ENCODE measurements at regions not wholly inside any gene's neighbourhood (a gene's known extent, or its start where the extent isn't known, plus 50 kb on each side); places are given as distances from the start of the nearest gene placed in this dataset.

- H3K36me3 ChIP-seq (ENCODE audit: control insufficient read depth in 2 of 3, insufficient read depth in 3 of 3, low read length in 3 of 3): no peaks in the 10 kb centered on the region
- intact Hi-C loops (cut with DNase I): no loop called here
- no peaks in the 10 kb centered on the region for H3K9me3 ChIP-seq (ENCODE audit: control insufficient read depth in 2 of 3, insufficient read depth in 1 of 3, low read length in 3 of 3)
- TF ChIP-seq, protein P1, sequence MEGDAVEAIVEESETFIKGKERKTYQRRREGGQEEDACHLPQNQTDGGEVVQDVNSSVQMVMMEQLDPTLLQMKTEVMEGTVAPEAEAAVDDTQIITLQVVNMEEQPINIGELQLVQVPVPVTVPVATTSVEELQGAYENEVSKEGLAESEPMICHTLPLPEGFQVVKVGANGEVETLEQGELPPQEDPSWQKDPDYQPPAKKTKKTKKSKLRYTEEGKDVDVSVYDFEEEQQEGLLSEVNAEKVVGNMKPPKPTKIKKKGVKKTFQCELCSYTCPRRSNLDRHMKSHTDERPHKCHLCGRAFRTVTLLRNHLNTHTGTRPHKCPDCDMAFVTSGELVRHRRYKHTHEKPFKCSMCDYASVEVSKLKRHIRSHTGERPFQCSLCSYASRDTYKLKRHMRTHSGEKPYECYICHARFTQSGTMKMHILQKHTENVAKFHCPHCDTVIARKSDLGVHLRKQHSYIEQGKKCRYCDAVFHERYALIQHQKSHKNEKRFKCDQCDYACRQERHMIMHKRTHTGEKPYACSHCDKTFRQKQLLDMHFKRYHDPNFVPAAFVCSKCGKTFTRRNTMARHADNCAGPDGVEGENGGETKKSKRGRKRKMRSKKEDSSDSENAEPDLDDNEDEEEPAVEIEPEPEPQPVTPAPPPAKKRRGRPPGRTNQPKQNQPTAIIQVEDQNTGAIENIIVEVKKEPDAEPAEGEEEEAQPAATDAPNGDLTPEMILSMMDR (IDR thresholded peaks at IDR 0.05; ENCODE audit: borderline replicate concordance, extremely low read depth, insufficient read depth): no peak
- H3K9ac ChIP-seq (ENCODE audit: low read length in 3 of 3): no peak overlapping the region
- H3K4me3 ChIP-seq (ENCODE audit: low read length in 3 of 3): no peak overlapping the region
- no peak overlapping the region for H3K27ac ChIP-seq (ENCODE audit: low read depth in 2 of 2, low read length in 2 of 2)
- FAIRE-seq (no peak), DNase-seq (no peak)
- no peaks in the 10 kb centered on the region for H3K27me3 ChIP-seq (ENCODE audit: control insufficient read depth, insufficient read depth, low read length)
- H3K4me1 ChIP-seq (ENCODE audit: control insufficient read depth in 2 of 3, insufficient read depth in 2 of 3, low read depth in 1 of 3, low read length in 3 of 3): no peaks in the 10 kb centered on the region
Observed at GRCh38 chr5:155068616-155069100, 55.1 kb downstream of the KIF4B start.

DNA sequence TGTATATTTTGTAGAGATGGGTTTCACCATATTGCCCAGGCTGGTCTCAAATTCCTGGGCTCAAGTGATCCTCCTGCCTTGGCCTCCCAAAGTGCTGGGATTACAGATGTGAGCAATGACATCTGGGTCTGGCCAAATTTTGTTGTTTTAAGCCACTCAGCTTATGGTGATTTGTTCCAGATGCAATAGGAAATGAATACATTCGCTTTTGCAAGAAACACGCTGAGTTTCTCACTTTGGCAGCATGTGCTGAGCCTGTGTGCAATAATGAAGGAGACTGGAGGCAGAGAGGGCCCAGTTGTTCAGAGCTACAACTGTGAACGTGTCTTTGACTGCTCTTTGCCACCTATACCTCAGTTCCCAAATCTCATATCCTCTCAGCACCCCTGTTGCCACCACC lies 56.4 kb downstream of the KIF4B start:
- DNase-seq: no peak
- TF ChIP-seq, protein P1 (IDR thresholded peaks at IDR 0.05; ENCODE audit: borderline replicate concordance, extremely low read depth, insufficient read depth): no peak
- no peak overlapping the region for H3K27ac ChIP-seq (ENCODE audit: low read depth in 2 of 2, low read length in 2 of 2)
- H3K27me3 ChIP-seq (ENCODE audit: control insufficient read depth, insufficient read depth, low read length): no peaks in the 10 kb centered on the region
- H3K4me1 ChIP-seq (ENCODE audit: control insufficient read depth in 2 of 3, insufficient read depth in 2 of 3, low read depth in 1 of 3, low read length in 3 of 3): no peaks in the 10 kb centered on the region
- no peak overlapping the region for H3K4me3 ChIP-seq (ENCODE audit: low read length in 3 of 3)
- intact Hi-C loops (cut with DNase I): no loop called here
- no peaks in the 10 kb centered on the region for H3K36me3 ChIP-seq (ENCODE audit: control insufficient read depth in 2 of 3, insufficient read depth in 3 of 3, low read length in 3 of 3)
- no peak overlapping the region for H3K9ac ChIP-seq (ENCODE audit: low read length in 3 of 3)
- no peak for FAIRE-seq
- no peaks in the 10 kb centered on the region for H3K9me3 ChIP-seq (ENCODE audit: control insufficient read depth in 2 of 3, insufficient read depth in 1 of 3, low read length in 3 of 3)

- FAIRE-seq: no peak
- intact Hi-C loops (cut with DNase I): no loop called here
- no peaks in the 10 kb centered on the region for H3K36me3 ChIP-seq (ENCODE audit: control insufficient read depth in 2 of 3, insufficient read depth in 3 of 3, low read length in 3 of 3)
Observed at GRCh38 chr5:155070781-155071180, 57.2 kb downstream of the KIF4B start.

More at GRCh38 chr5:155070781-155071180, 57.2 kb downstream of the KIF4B start:
- no peaks in the 10 kb centered on the region for H3K4me1 ChIP-seq (ENCODE audit: control insufficient read depth in 2 of 3, insufficient read depth in 2 of 3, low read depth in 1 of 3, low read length in 3 of 3)
- no peak overlapping the region for H3K27ac ChIP-seq (ENCODE audit: low read depth in 2 of 2, low read length in 2 of 2)
- no peak overlapping the region for H3K4me3 ChIP-seq (ENCODE audit: low read length in 3 of 3)
- no peaks in the 10 kb centered on the region for H3K9me3 ChIP-seq (ENCODE audit: control insufficient read depth in 2 of 3, insufficient read depth in 1 of 3, low read length in 3 of 3)
- TF ChIP-seq, protein P1 (IDR thresholded peaks at IDR 0.05; ENCODE audit: borderline replicate concordance, extremely low read depth, insufficient read depth): no peak
- no peaks in the 10 kb centered on the region for H3K27me3 ChIP-seq (ENCODE audit: control insufficient read depth, insufficient read depth, low read length)
- H3K9ac ChIP-seq (ENCODE audit: low read length in 3 of 3): no peak overlapping the region
- no peak for DNase-seq

All from kidney (tissue), 13 donors.